Activated CD8-positive, alpha-beta memory T cell treated with anti-CD3 and anti-CD28 coated beads, Interleukin-2, amount 10 ng/mL, durations not matched to agents 7 days and 5 days (primary cell): ENCODE measurements at regions not wholly inside any gene's neighbourhood (a gene's known extent, or its start where the extent isn't known, plus 50 kb on each side); places are given as distances from the start of the nearest gene placed in this dataset.

ENCODE experiments used
- ATAC-seq: fragments of 150-1000 bp; cut with Tn5 transposase; one replicate; pipeline ENCODE4 v1.10.0; 2021; ENCODE audit warnings: moderate library complexity
- CTCF ChIA-PET: fragments of 350-600 bp; sonication (Branson Sonifier 250); formaldehyde crosslinking; loops from one replicate; lab custom pipeline; 2021; ENCODE audit warnings: antibody characterized with exemption; lab: Charles Lee
- DNase-seq: peaks from one replicate; pipeline ENCODE4 v3.0.0-alpha.2; 2020
- H3K27ac Mint-ChIP-seq: one replicate; pipeline ENCODE4 v1.8.0; 2021; ENCODE audit warnings: mild to moderate bottlenecking, mixed read lengths
- H3K27me3 Mint-ChIP-seq: one replicate; pipeline ENCODE4 v1.8.0; 2021; ENCODE audit warnings: mixed read lengths
- H3K36me3 Mint-ChIP-seq: one replicate; pipeline ENCODE4 v1.8.0; 2021; ENCODE audit warnings: mild to moderate bottlenecking, mixed read lengths
- H3K4me1 Mint-ChIP-seq: one replicate; pipeline ENCODE4 v1.8.0; 2021; ENCODE audit warnings: mixed read lengths
- H3K4me3 Mint-ChIP-seq: one replicate; pipeline ENCODE4 v1.8.0; 2021; ENCODE audit warnings: mild to moderate bottlenecking, moderate library complexity, mixed read lengths
- H3K9me3 Mint-ChIP-seq: one replicate; pipeline ENCODE4 v1.8.0; 2022; ENCODE audit warnings: low read depth, mixed read lengths

GRCh38 chr6:133012774-133013173 lies 198.4 kb downstream of the RPS12 start:
- DNase-seq, result no peak
- Mint-ChIP-seq H3K27ac (no peak overlapping the region), H3K36me3 (no peaks in the 10 kb centered on the region), H3K4me3 (no peak overlapping the region), H3K27me3 (peaks cover 6% of the 10 kb centered on the region), H3K4me1 (no peaks in the 10 kb centered on the region), H3K9me3 (no peaks in the 10 kb centered on the region)
- CTCF ChIA-PET, result no interaction called here
- no peak for ATAC-seq

GRCh38 chr6:133016631-133017030 lies 202.3 kb downstream of the RPS12 start:
- Mint-ChIP-seq H3K36me3 (no peaks in the 10 kb centered on the region), H3K4me3 (no peak overlapping the region), H3K4me1 (no peaks in the 10 kb centered on the region), H3K27ac (no peak overlapping the region), H3K9me3 (no peaks in the 10 kb centered on the region), H3K27me3 (peaks cover 3% of the 10 kb centered on the region)
- DNase-seq (no peak), ATAC-seq (no peak)
- CTCF ChIA-PET, result interaction anchor here (0.6 kb wide), 1 partner anchor 61 kb away, joined by 5 read pairs; no protein-coding TSS in a partner anchor

DNA sequence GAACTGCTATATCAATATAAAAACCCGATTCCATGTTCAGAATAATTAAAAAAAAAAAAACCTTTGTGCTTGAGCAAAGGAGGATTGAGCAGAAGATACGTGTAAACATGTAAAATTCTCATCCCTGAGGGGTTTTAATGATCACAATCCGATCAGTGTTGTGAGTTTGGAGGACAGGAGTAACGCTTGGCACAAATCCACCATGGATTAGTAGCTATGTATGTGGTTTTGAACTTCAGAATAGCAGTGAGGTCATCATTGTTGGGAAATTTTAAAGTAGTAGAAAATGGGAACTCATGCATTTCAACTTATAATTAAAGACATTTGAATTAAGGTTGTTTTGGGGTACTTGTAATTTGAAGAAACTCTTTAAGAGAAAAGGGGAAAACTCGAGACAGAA lies 203.2 kb downstream of the RPS12 start:
- DNase-seq (no peak), ATAC-seq (no peak)
- H3K27ac Mint-ChIP-seq, result no peak overlapping the region
- H3K36me3 Mint-ChIP-seq, result no peaks in the 10 kb centered on the region
- H3K4me1 Mint-ChIP-seq, result no peaks in the 10 kb centered on the region
- H3K9me3 Mint-ChIP-seq, result no peaks in the 10 kb centered on the region
- H3K27me3 Mint-ChIP-seq, result peaks cover 3% of the 10 kb centered on the region
- no peak overlapping the region for H3K4me3 Mint-ChIP-seq
- CTCF ChIA-PET, result no interaction called here

DNA sequence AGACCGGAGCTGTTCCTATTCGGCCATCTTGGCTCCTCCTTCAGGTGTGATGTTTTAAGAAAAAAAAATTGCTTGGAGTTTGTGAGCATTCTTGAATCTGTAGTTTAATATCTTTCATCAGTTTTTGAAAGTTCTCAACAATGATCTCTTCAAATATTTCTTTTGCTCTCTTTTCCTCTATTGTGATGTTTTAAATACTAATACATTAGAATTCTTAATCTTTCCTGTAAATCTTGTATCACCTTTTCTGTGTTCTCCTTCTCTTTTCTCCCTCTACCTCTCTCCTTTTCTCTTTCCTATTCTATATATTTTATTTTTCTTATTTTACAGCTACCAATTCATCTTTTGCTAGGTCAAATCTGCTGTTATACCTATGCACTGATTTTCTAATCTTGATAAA lies 212.3 kb downstream of the RPS12 start:
- CTCF ChIA-PET, result no interaction called here
- H3K4me3 Mint-ChIP-seq, result no peak overlapping the region
- ATAC-seq (no peak), DNase-seq (no peak)
- no peaks in the 10 kb centered on the region for H3K27me3 Mint-ChIP-seq
- no peaks in the 10 kb centered on the region for H3K9me3 Mint-ChIP-seq
- H3K27ac Mint-ChIP-seq, result no peak overlapping the region
- no peaks in the 10 kb centered on the region for H3K4me1 Mint-ChIP-seq
- no peaks in the 10 kb centered on the region for H3K36me3 Mint-ChIP-seq

DNA sequence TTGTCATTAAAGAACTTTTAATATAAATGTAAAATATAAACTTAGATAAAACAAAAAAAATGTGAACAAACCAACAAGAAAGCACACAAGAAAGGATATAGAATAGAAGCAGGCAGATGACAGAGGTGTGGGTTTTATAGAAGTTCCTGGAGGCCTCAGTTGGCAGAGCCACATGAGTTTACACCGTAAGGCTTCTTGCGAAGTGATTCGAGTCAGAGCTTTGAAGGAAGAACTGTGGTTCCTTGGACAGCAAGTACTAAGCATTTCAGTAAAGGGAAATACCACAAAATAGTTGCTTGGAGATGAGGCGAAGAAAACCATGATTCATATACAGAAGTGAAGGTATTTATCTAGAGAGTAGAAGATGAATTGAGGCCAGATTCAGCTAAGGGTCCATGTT lies 207.9 kb upstream of the EYA4 start:
- Mint-ChIP-seq H3K4me3 (no peak overlapping the region), H3K27ac (peak overlapping the region; percentile 1), H3K9me3 (no peaks in the 10 kb centered on the region), H3K27me3 (no peaks in the 10 kb centered on the region), H3K36me3 (no peaks in the 10 kb centered on the region), H3K4me1 (peaks cover 9% of the 10 kb centered on the region)
- CTCF ChIA-PET, result no interaction called here
- DNase-seq (no peak), ATAC-seq (peak; percentile 51)

DNA sequence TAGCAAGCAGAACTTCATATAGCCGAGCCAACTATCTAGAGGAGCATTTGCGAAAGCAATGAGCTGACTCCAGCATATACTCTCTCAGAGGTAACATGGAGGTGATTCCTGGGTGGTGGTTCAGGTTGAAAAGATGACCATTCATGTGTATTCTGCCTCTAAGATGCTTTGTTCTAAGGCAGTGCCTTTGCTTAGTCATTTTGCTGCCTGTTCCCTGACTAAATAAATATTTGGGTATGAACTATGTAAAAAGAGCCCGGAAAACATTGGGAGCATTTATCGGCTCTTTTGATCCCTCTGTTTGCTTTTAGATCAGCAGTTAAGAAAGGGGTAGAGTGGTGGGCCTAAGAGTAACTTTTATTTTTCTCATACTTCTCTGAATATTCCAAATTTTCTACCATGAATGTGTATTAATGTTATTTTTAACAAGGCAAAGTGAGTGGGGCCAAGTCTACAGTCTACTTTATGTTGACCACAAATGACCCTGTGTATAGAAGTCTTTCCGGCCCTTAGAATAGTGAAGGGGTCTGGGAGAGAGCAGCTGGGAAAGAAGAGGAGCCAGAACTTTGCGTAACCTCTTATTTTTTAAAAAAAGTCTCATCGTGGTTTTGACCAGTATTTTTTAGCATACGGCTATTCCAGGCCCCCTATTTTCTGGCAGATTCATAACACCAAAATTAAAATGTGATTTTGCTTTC lies 206.5 kb upstream of the EYA4 start:
- ATAC-seq (no peak), DNase-seq (no peak)
- Mint-ChIP-seq H3K27me3 (no peaks in the 10 kb centered on the region), H3K4me1 (peaks cover 9% of the 10 kb centered on the region), H3K4me3 (no peak overlapping the region), H3K27ac (no peak overlapping the region), H3K36me3 (no peaks in the 10 kb centered on the region), H3K9me3 (no peaks in the 10 kb centered on the region)
- CTCF ChIA-PET, result no interaction called here

DNA sequence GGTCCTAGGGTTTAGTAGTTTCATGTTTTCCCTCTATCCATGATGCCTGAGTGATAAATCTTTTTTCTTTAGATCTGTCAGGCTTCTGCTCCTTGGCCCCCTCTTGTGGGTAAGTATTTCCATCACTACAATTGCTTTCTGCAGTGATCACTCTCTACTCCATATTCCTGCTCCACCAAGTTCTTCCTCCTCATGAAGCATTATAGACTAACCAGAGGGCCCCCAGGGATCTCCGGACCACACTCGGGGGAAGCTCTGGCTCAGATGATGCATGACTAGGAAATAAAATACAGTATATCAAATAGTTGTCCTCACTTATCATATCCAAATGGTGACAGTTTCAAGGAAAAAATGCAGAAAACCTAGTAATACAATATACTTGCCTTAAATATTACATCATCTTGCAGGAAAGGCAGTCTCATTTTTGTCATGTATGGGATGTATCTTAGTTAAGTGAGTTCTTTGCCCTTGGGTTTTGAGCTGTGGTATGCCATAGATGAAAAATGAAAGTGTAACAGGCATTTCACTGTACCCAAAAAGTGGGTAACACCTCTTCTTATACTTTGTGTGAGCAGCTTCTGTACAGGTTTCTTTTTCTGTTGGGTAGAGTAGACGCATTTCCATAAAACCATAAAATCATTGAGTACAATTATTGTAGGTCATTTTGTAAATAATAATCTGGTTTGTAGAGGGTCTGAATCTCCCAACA lies 200.9 kb upstream of the EYA4 start:
- Mint-ChIP-seq H3K27ac (no peak overlapping the region), H3K4me3 (no peak overlapping the region), H3K9me3 (no peaks in the 10 kb centered on the region), H3K36me3 (no peaks in the 10 kb centered on the region), H3K4me1 (no peaks in the 10 kb centered on the region), H3K27me3 (peaks cover 10% of the 10 kb centered on the region)
- peak; percentile 27 for ATAC-seq
- DNase-seq, result no peak
- CTCF ChIA-PET, result no interaction called here

- DNase-seq, result no peak
- ATAC-seq, result no peak
- Mint-ChIP-seq H3K27me3 (peaks cover 10% of the 10 kb centered on the region), H3K27ac (no peak overlapping the region), H3K4me1 (no peaks in the 10 kb centered on the region), H3K4me3 (no peak overlapping the region), H3K9me3 (no peaks in the 10 kb centered on the region), H3K36me3 (no peaks in the 10 kb centered on the region)
- CTCF ChIA-PET, result no interaction called here
Observed at GRCh38 chr6:133040803-133041419, 200.2 kb upstream of the EYA4 start.

GRCh38 chr6:133042550-133043120 lies 198.5 kb upstream of the EYA4 start:
- Mint-ChIP-seq H3K36me3 (no peaks in the 10 kb centered on the region), H3K27me3 (peaks cover 10% of the 10 kb centered on the region), H3K4me3 (no peak overlapping the region), H3K4me1 (no peaks in the 10 kb centered on the region), H3K27ac (no peak overlapping the region), H3K9me3 (no peaks in the 10 kb centered on the region)
- no peak for DNase-seq
- no peak for ATAC-seq
- CTCF ChIA-PET, result no interaction called here

- no peaks in the 10 kb centered on the region for H3K36me3 Mint-ChIP-seq
- no peak overlapping the region for H3K27ac Mint-ChIP-seq
- no peak overlapping the region for H3K4me3 Mint-ChIP-seq
- no peaks in the 10 kb centered on the region for H3K4me1 Mint-ChIP-seq
- no peak for ATAC-seq
- no peak for DNase-seq
- CTCF ChIA-PET, result no interaction called here
- H3K27me3 Mint-ChIP-seq, result peaks cover 10% of the 10 kb centered on the region
- no peaks in the 10 kb centered on the region for H3K9me3 Mint-ChIP-seq
Observed at GRCh38 chr6:133046576-133046975, 194.6 kb upstream of the EYA4 start.

DNA sequence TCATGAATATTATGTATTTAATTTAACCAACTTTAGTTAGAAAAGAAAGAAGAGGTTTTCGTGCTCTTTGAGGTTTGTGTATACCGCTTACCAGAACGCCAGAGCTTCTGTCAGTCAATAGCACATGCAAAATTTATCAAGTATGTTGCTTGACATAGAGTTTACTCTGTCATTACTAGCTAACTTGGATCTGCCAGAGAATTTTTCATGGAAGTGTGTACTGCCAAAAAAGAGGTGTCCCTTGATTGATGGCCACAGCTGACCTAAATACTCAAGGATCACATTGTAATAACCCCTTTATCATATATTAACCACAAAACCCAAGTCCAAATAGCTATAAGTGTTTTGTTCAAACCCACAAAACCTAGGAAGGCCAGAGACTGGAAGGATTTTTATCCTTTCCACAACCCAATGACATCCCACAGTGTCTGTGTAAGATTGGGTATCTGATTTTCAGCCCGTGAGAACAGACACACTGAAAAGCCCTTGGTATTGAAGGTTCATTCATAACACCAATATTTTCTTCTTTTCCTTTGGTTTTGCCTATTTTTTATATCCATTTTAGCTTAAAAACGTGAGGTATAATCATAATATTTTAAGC lies 194.0 kb upstream of the EYA4 start:
- H3K27me3 Mint-ChIP-seq, result peaks cover 6% of the 10 kb centered on the region
- no peak overlapping the region for H3K4me3 Mint-ChIP-seq
- no peak for DNase-seq
- CTCF ChIA-PET, result interaction anchor here (1.5 kb wide), 1 partner anchor 21 kb away, joined by 3 read pairs; no protein-coding TSS in a partner anchor
- no peak overlapping the region for H3K27ac Mint-ChIP-seq
- no peak for ATAC-seq
- no peaks in the 10 kb centered on the region for H3K4me1 Mint-ChIP-seq
- H3K9me3 Mint-ChIP-seq, result no peaks in the 10 kb centered on the region
- H3K36me3 Mint-ChIP-seq, result no peaks in the 10 kb centered on the region

DNA sequence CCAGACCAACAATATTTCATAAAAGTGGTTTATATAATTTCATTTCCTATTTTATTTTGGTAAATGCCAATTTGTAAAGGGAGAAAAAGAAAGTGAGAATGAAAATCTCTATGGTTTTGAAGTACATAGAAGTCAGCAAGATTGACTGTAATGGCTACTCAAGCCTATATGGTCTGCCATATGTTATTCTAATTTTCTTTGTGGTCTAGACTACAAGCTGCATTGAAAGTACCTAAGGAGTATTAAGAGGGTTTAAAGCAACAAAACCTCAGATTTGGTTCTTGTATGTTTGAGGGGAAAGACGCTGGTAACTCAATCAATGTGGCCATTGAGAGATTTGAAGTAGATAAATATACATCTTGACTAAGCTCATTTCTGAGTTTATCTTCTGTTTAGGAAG lies 193.5 kb upstream of the EYA4 start:
- Mint-ChIP-seq H3K9me3 (no peaks in the 10 kb centered on the region), H3K27me3 (peaks cover 2% of the 10 kb centered on the region), H3K4me3 (no peak overlapping the region), H3K36me3 (no peaks in the 10 kb centered on the region), H3K27ac (no peak overlapping the region), H3K4me1 (no peaks in the 10 kb centered on the region)
- CTCF ChIA-PET, result interaction anchor here (1.5 kb wide), 1 partner anchor 20 kb away, joined by 3 read pairs; no protein-coding TSS in a partner anchor
- ATAC-seq (no peak), DNase-seq (no peak)

DNA sequence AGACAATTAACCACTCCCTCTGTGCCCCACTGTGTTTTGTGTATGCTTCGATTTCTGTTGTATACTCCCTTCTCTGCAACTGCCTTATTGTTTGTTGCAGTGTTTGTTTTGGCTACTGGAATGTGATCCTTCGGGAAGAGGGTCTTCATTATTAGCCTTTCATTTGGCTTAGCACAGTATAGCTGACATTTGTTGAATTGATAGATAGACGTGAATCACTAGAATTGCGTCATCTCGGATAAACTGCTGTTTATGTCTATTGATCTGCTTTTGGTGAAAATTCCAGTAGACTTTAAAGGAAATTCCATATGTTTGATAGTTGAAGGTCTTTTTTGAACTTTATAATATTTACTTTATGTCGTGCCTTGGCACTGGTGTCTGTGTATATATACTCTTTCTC lies 189.9 kb upstream of the EYA4 start:
- CTCF ChIA-PET, result no interaction called here
- H3K9me3 Mint-ChIP-seq, result no peaks in the 10 kb centered on the region
- H3K36me3 Mint-ChIP-seq, result no peaks in the 10 kb centered on the region
- no peak overlapping the region for H3K27ac Mint-ChIP-seq
- no peaks in the 10 kb centered on the region for H3K27me3 Mint-ChIP-seq
- no peak overlapping the region for H3K4me3 Mint-ChIP-seq
- DNase-seq, result no peak
- no peaks in the 10 kb centered on the region for H3K4me1 Mint-ChIP-seq
- no peak for ATAC-seq
